Osteocyte (in vitro differentiated cells): ENCODE measurements at regions not wholly inside any gene's neighbourhood (a gene's known extent, or its start where the extent isn't known, plus 50 kb on each side); places are given as distances from the start of the nearest gene placed in this dataset.
"Not testable (repeated sequence)": the region's sequence is repeated elsewhere in the genome, so short reads cannot be mapped to it uniquely, and the experiment has no call there.

Source experiments
- DNase-seq: peaks from one replicate; pipeline ENCODE4 v3.0.0; 2021; ENCODE audit warnings: mixed read lengths; ENCODE audit not compliant: unreplicated experiment; ENCODE audit errors: extremely low spot score
- H3K27ac Mint-ChIP-seq: one replicate; pipeline ENCODE4 v1.8.0; 2021; ENCODE audit warnings: mild to moderate bottlenecking, mixed read lengths; ENCODE audit not compliant: unreplicated experiment
- H3K27me3 Mint-ChIP-seq: one replicate; pipeline ENCODE4 v1.8.0; 2021; ENCODE audit warnings: mixed read lengths; ENCODE audit not compliant: unreplicated experiment
- H3K36me3 Mint-ChIP-seq: one replicate; pipeline ENCODE4 v1.8.0; 2021; ENCODE audit warnings: mixed read lengths; ENCODE audit not compliant: unreplicated experiment
- H3K4me1 Mint-ChIP-seq: one replicate; pipeline ENCODE4 v1.8.0; 2021; ENCODE audit warnings: mixed read lengths; ENCODE audit not compliant: unreplicated experiment
- H3K4me3 Mint-ChIP-seq: one replicate; pipeline ENCODE4 v1.8.0; 2021; ENCODE audit warnings: mild to moderate bottlenecking, moderate library complexity, mixed read lengths; ENCODE audit not compliant: unreplicated experiment
- H3K9me3 Mint-ChIP-seq: one replicate; pipeline ENCODE4 v1.8.0; 2021; ENCODE audit warnings: mixed read lengths; ENCODE audit not compliant: unreplicated experiment
- CTCF ChIP-seq: fragments of 200-600 bp; sonication (generic); IDR thresholded peaks from 2 replicates; pipeline ENCODE4 v1.5.0; 2021; ENCODE audit warnings: antibody characterized with exemption, mild to moderate bottlenecking, moderate library complexity

- Mint-ChIP-seq H3K4me1 (peaks cover 12% of the 10 kb centered on the region), H3K27ac (peak overlapping the region; percentile 20), H3K36me3 (no peaks in the 10 kb centered on the region)
Measured at GRCh38 chr3:176839466-176839865, 357.8 kb downstream of the TBL1XR1 start.

DNA sequence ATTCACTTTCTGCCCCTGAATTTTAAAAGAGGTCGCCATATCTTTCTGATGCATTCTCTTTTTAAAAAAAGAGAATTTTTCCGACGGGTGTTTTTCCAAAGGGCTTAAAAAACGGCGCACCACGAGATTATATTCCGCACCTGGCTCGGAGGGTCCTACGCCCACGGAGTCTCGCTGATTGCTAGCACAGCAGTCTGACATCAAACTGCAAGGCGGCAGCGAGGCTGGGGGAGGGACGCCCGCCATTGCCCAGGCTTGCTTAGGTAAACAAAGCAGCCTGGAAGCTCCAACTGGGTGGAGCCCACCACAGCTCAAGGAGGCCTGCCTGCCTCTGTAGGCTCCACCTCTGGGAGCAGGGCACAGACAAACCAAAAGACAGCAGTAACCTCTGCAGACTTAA, 370.0 kb downstream of the TBL1XR1 start:
- H3K36me3 Mint-ChIP-seq, DNase-seq, H3K4me1 Mint-ChIP-seq, H3K9me3 Mint-ChIP-seq, H3K27me3 Mint-ChIP-seq, H3K27ac Mint-ChIP-seq, H3K4me3 Mint-ChIP-seq: not testable (repeated sequence)

More at GRCh38 chr3:176839466-176839865, 357.8 kb downstream of the TBL1XR1 start:
- no peaks in the 10 kb centered on the region for H3K9me3 Mint-ChIP-seq
- no peak for DNase-seq
- no peak for TF ChIP-seq CTCF
- peaks cover 17% of the 10 kb centered on the region for H3K27me3 Mint-ChIP-seq
- H3K4me3 Mint-ChIP-seq: no peak overlapping the region

GRCh38 chr3:176824811-176825210, 372.5 kb downstream of the TBL1XR1 start:
- Mint-ChIP-seq H3K4me3 (no peak overlapping the region), H3K9me3 (peaks cover 5% of the 10 kb centered on the region), H3K27ac (no peak overlapping the region), H3K4me1 (no peaks in the 10 kb centered on the region), H3K36me3 (no peaks in the 10 kb centered on the region), H3K27me3 (no peaks in the 10 kb centered on the region)
- no peak for TF ChIP-seq CTCF
- no peak for DNase-seq

DNA sequence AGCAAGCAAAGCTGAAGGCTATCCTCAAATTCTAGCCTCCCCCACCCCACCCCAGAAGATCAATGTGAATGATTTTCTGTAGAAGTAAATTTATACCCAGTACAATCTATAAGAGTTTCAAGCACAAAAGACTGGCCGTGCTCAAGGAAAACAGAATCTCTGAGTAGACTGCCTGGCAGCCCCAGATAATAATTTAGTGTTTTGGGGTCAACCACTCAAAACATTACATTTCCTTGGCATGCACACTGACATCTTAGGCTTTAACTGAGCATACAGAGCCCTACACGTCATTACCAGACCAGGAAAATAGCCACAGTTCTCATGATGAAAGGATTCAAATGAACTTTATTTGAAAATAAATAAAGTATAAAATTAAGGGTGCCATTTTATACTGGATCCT, 376.5 kb downstream of the TBL1XR1 start:
- no peak for TF ChIP-seq CTCF
- H3K27ac Mint-ChIP-seq: no peak overlapping the region

DNA sequence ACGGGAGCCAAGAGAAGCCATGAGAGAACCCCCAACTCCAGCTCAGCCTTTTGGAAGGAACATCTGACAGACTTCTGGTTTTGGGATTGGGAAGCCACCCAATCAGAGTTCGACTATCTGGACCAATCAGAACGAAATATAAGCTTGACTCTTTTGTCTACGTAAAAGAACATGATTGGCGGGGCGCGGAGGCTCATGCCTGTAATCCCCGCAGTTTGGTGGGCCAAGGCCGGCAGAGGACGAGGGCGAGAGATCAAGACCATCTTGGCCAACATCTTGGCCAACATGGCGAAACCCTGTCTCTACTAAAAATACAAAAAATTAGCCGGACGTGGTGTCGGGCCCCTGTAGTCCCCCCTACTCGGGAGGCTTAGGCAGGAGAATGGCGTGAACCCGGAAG, 380.3 kb downstream of the TBL1XR1 start:
- no peaks in the 10 kb centered on the region for H3K27me3 Mint-ChIP-seq
- H3K9me3 Mint-ChIP-seq: peaks cover 9% of the 10 kb centered on the region
- no peak for TF ChIP-seq CTCF
- H3K36me3 Mint-ChIP-seq: peaks cover 2% of the 10 kb centered on the region
- H3K4me3 Mint-ChIP-seq: no peak overlapping the region
- DNase-seq: no peak
- no peak overlapping the region for H3K27ac Mint-ChIP-seq
- peaks cover 5% of the 10 kb centered on the region for H3K4me1 Mint-ChIP-seq

More for the DNA sequence above, 376.5 kb downstream of the TBL1XR1 start:
- no peaks in the 10 kb centered on the region for H3K27me3 Mint-ChIP-seq
- H3K9me3 Mint-ChIP-seq: peaks cover 9% of the 10 kb centered on the region
- DNase-seq: no peak
- no peaks in the 10 kb centered on the region for H3K4me1 Mint-ChIP-seq
- H3K36me3 Mint-ChIP-seq: peaks cover 2% of the 10 kb centered on the region
- no peak overlapping the region for H3K4me3 Mint-ChIP-seq

- H3K9me3 Mint-ChIP-seq: peaks cover 3% of the 10 kb centered on the region
- peaks cover 5% of the 10 kb centered on the region for H3K4me1 Mint-ChIP-seq
- no peak overlapping the region for H3K27ac Mint-ChIP-seq
- H3K36me3 Mint-ChIP-seq: peaks cover 2% of the 10 kb centered on the region
- DNase-seq: no peak
- TF ChIP-seq CTCF: peak; percentile 75
- H3K4me3 Mint-ChIP-seq: no peak overlapping the region
- peaks cover 3% of the 10 kb centered on the region for H3K27me3 Mint-ChIP-seq
Measured at GRCh38 chr3:176814285-176814684, 383.0 kb downstream of the TBL1XR1 start.
